Upper lobe of right lung (tissue), 1 donor: ENCODE measurements at regions not wholly inside any gene's neighbourhood (a gene's known extent, or its start where the extent isn't known, plus 50 kb on each side); places are given as distances from the start of the nearest gene placed in this dataset.

ENCODE experiments used
- ATAC-seq: fragments of 200-7000 bp; cut with Tn5 transposase; one replicate; pipeline ENCODE4 v1.9.1; 2020; ENCODE audit warnings: mild to moderate bottlenecking, moderate library complexity
- DNase-seq: peaks from one replicate; pipeline ENCODE4 v3.0.0-alpha.2; 2020
- H3K27ac ChIP-seq: fragments of 200-600 bp; one replicate; pipeline ENCODE4 v1.8.0; 2022
- H3K27me3 ChIP-seq: fragments of 200-600 bp; one replicate; pipeline ENCODE4 v1.8.0; 2022; ENCODE audit warnings: mild to moderate bottlenecking
- H3K36me3 ChIP-seq: fragments of 200-600 bp; one replicate; pipeline ENCODE4 v1.8.0; 2022
- H3K4me1 ChIP-seq: fragments of 200-600 bp; one replicate; pipeline ENCODE4 v1.8.0; 2022
- H3K4me3 ChIP-seq: fragments of 200-600 bp; one replicate; pipeline ENCODE4 v1.8.0; 2022; ENCODE audit warnings: mild to moderate bottlenecking
- H3K9me3 ChIP-seq: fragments of 200-600 bp; one replicate; pipeline ENCODE4 v1.8.0; 2022
- CTCF ChIP-seq: fragments of 200-600 bp; IDR thresholded peaks from one replicate; pipeline ENCODE4 v1.8.0; 2022; ENCODE audit warnings: antibody characterized with exemption
- intact Hi-C: fragments of 100-400 bp; cut with DNase I; formaldehyde crosslinking; loops from one replicate; pipeline ENCODE4 v1.11.0; 2022
- donor health status: DM: no; HTN: yes; CAD: no; lungs with severe emphysema.

GRCh38 chr9:22389271-22389670, 57.4 kb upstream of the DMRTA1 start:
- no peak for TF ChIP-seq CTCF
- no peak for ATAC-seq

GRCh38 chr9:22392523-22392922, 54.1 kb upstream of the DMRTA1 start:
- intact Hi-C loops: no loop called here
- no peak for TF ChIP-seq CTCF
- Histone ChIP-seq H3K36me3 (no peaks in the 10 kb centered on the region), H3K27me3 (no peaks in the 10 kb centered on the region), H3K9me3 (no peaks in the 10 kb centered on the region), H3K27ac (no peak overlapping the region), H3K4me1 (no peaks in the 10 kb centered on the region), H3K4me3 (no peak overlapping the region)
- DNase-seq (no peak), ATAC-seq (no peak)

More at GRCh38 chr9:22389271-22389670, 57.4 kb upstream of the DMRTA1 start:
- intact Hi-C loops: no loop called here
- no peaks in the 10 kb centered on the region for H3K4me1 ChIP-seq
- no peaks in the 10 kb centered on the region for H3K36me3 ChIP-seq
- H3K27me3 ChIP-seq: no peaks in the 10 kb centered on the region
- no peak for DNase-seq
- H3K4me3 ChIP-seq: no peak overlapping the region
- H3K9me3 ChIP-seq: no peaks in the 10 kb centered on the region
- H3K27ac ChIP-seq: no peak overlapping the region

- H3K4me1 ChIP-seq: no peaks in the 10 kb centered on the region
- no peaks in the 10 kb centered on the region for H3K27me3 ChIP-seq
- H3K4me3 ChIP-seq: no peak overlapping the region
- no peak overlapping the region for H3K27ac ChIP-seq
- H3K36me3 ChIP-seq: no peaks in the 10 kb centered on the region
- no peak for TF ChIP-seq CTCF
- ATAC-seq (no peak), DNase-seq (no peak)
- H3K9me3 ChIP-seq: no peaks in the 10 kb centered on the region
- intact Hi-C loops: no loop called here
Observed at GRCh38 chr9:22395687-22396141, 50.9 kb upstream of the DMRTA1 start.
